T-helper 1 cell treated with Interleukin-12 subunit alpha and Interleukin-12 subunit beta and Interleukin-4 antibody, amounts not matched to agents 30 ng/mL and 1 ng/mL, for 36 hours (primary cell): ENCODE measurements at regions not wholly inside any gene's neighbourhood (a gene's known extent, or its start where the extent isn't known, plus 50 kb on each side); places are given as distances from the start of the nearest gene placed in this dataset.
"Not testable (repeated sequence)": the region's sequence is repeated elsewhere in the genome, so short reads cannot be mapped to it uniquely, and the experiment has no call there.

Source experiments
- intact Hi-C: fragments of 100-400 bp; cut with micrococcal nuclease; formaldehyde crosslinking; loops from one replicate; pipeline ENCODE4 v1.15.1; 2024

GRCh38 chr18:46179306-46179705 is 75.1 kb downstream of the HAUS1 start:
- intact Hi-C loops = no loop called here

GRCh38 chr18:46182633-46183358 is 78.6 kb downstream of the HAUS1 start:
- intact Hi-C loops = no loop called here

- intact Hi-C loops = not testable (repeated sequence)
Observed at GRCh38 chr18:46184296-46184695, 80.1 kb downstream of the HAUS1 start.

GRCh38 chr18:46184727-46185126 is 80.5 kb downstream of the HAUS1 start:
- intact Hi-C loops = no loop called here

- intact Hi-C loops = no loop called here
Observed at GRCh38 chr18:46190667-46191066, 86.5 kb downstream of the HAUS1 start.

- intact Hi-C loops = no loop called here
Observed at GRCh38 chr18:46196627-46197243, 92.5 kb downstream of the HAUS1 start.

GRCh38 chr18:46199515-46200147 is 95.4 kb downstream of the HAUS1 start:
- intact Hi-C loops = no loop called here

- intact Hi-C loops = not testable (repeated sequence)
Observed at GRCh38 chr18:46200178-46201055, 96.2 kb downstream of the HAUS1 start.

- intact Hi-C loops = loop anchor here (1.0 kb wide), 1 partner anchor 9 kb away; no protein-coding TSS in a partner anchor
Observed at GRCh38 chr18:46204143-46204542, 100.0 kb downstream of the HAUS1 start.

GRCh38 chr18:46207985-46208384 is 103.8 kb downstream of the HAUS1 start:
- intact Hi-C loops = no loop called here

- intact Hi-C loops = no loop called here
Observed at GRCh38 chr18:46209161-46209560, 105.0 kb downstream of the HAUS1 start.

GRCh38 chr18:46211816-46212215 is 107.6 kb downstream of the HAUS1 start:
- intact Hi-C loops = loop anchor here (1.0 to 5.0 kb wide), 4 partner anchors 10 to 110 kb away; partner anchors contain the start of gene HAUS1

GRCh38 chr18:46212398-46212797 is 108.2 kb downstream of the HAUS1 start:
- intact Hi-C loops = loop anchor here (1.0 to 5.0 kb wide), 4 partner anchors 10 to 110 kb away; partner anchors contain the start of gene HAUS1

- intact Hi-C loops = loop anchor here (1.0 to 5.0 kb wide), 6 partner anchors 9 to 445 kb away; partner anchors contain the start of gene HAUS1
Observed at GRCh38 chr18:46213295-46213694, 109.1 kb downstream of the HAUS1 start.

- intact Hi-C loops = loop anchor here (5.0 kb wide), 1 partner anchor 112 kb away; the partner anchor contains the start of gene HAUS1
Observed at GRCh38 chr18:46214435-46214834, 110.2 kb downstream of the HAUS1 start.

- intact Hi-C loops = no loop called here
Observed at GRCh38 chr18:46215902-46216723, 111.9 kb downstream of the HAUS1 start.

GRCh38 chr18:46220116-46220515 is 115.9 kb downstream of the HAUS1 start:
- intact Hi-C loops = no loop called here

- intact Hi-C loops = loop anchor here (1.0 kb wide), 1 partner anchor 10 kb away; no protein-coding TSS in a partner anchor
Observed at GRCh38 chr18:46222093-46222492, 117.9 kb downstream of the HAUS1 start.

GRCh38 chr18:46222710-46223360 is 118.7 kb downstream of the HAUS1 start:
- intact Hi-C loops = loop anchor here (1.0 kb wide), 1 partner anchor 11 kb away; no protein-coding TSS in a partner anchor
